Large intestine (tissue), 3 donors: ENCODE measurements at regions not wholly inside any gene's neighbourhood (a gene's known extent, or its start where the extent isn't known, plus 50 kb on each side); places are given as distances from the start of the nearest gene placed in this dataset.
"Not testable (repeated sequence)": the region's sequence is repeated elsewhere in the genome, so short reads cannot be mapped to it uniquely, and the experiment has no call there.

Experiments used
- DNase-seq, 2 donors: peaks; one replicate each; pipeline versions ENCODE4 v3.0.0 to v3.0.0-alpha.2; 2013
- H3K27ac ChIP-seq: one replicate; pipeline ENCODE4 v1.5.1; 2013; ENCODE audit warnings: low read length
- H3K27me3 ChIP-seq: 2 replicates; pipeline ENCODE4 v1.6.1; 2013; ENCODE audit warnings: low read length; ENCODE audit not compliant: control insufficient read depth, insufficient read depth
- H3K36me3 ChIP-seq: 2 replicates; pipeline ENCODE4 v1.6.1; 2013; ENCODE audit warnings: low read length; ENCODE audit not compliant: control insufficient read depth, insufficient read depth
- H3K4me1 ChIP-seq: one replicate; pipeline ENCODE4 v1.6.1; 2013; ENCODE audit warnings: low read length; ENCODE audit not compliant: control insufficient read depth, insufficient read depth
- H3K4me3 ChIP-seq: one replicate; pipeline ENCODE4 v1.5.1; 2013; ENCODE audit warnings: low read length
- H3K9me3 ChIP-seq: one replicate; pipeline ENCODE4 v1.6.1; 2013; ENCODE audit warnings: mild to moderate bottlenecking, low read depth, low read length, moderate library complexity; ENCODE audit not compliant: control insufficient read depth
- WGBS: methylation state at CpG from one replicate; pipeline ENCODE4 v1.1.5; 2013; ENCODE audit warnings: low lambda C conversion rate; ENCODE audit not compliant: insufficient coverage; 5-methylcytosine and 5-hydroxymethylcytosine counted together

GRCh38 chr4:20176881-20177280, 74.8 kb upstream of the SLIT2 start:
- WGBS: no CpG with 5 or more reads among the region's 2 CpGs
- H3K36me3 ChIP-seq: no peaks in the 10 kb centered on the region
- H3K27me3 ChIP-seq: no peaks in the 10 kb centered on the region
- DNase-seq: no peak
- peaks cover 8% of the 10 kb centered on the region for H3K9me3 ChIP-seq
- no peaks in the 10 kb centered on the region for H3K4me1 ChIP-seq
- no peak overlapping the region for H3K27ac ChIP-seq
- H3K4me3 ChIP-seq: no peak overlapping the region

DNA sequence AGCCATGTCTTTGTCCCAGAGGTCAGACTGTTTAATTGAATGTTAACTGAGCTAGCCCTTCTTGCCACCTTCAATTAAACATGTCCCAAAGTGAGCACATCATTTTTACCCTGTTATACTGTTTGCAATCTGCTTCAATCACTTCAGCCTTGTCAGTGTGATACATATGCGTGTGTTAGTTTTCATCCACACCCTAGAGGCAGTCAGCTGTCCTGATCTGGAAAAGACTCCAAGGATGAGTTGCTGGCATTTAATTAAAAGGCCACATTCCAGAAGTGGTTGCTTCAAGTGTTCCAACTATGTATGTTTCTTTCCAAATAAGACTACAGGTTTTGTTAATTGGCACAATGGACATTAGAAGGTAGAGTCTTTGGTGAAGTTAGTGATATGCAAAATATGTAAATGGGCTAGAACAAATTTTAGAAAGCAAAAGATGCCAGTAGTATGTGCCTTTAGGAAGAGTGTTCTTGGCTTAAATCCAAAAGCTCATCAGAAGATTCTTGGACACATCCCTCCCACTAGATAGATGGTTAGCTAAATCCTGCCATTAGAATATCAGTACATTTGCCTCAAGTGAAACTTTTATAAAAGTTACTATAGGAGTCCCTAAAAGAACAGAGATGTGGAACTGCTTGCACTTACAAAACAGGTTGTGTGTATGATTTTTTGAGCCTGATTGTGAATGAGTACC, 79.5 kb upstream of the SLIT2 start:
- no peaks in the 10 kb centered on the region for H3K4me1 ChIP-seq
- H3K9me3 ChIP-seq: no peaks in the 10 kb centered on the region
- no peaks in the 10 kb centered on the region for H3K36me3 ChIP-seq
- H3K4me3 ChIP-seq: no peak overlapping the region
- H3K27me3 ChIP-seq: no peaks in the 10 kb centered on the region
- no peak for DNase-seq
- H3K27ac ChIP-seq: no peak overlapping the region
- no CpG with 5 or more reads among the region's 1 CpG for whole genome bisulfite sequencing

- Histone ChIP-seq H3K27me3 (no peaks in the 10 kb centered on the region), H3K36me3 (no peaks in the 10 kb centered on the region), H3K9me3 (no peaks in the 10 kb centered on the region), H3K27ac (no peak overlapping the region), H3K4me1 (no peaks in the 10 kb centered on the region), H3K4me3 (no peak overlapping the region)
- DNase-seq: no peak
- WGBS: no CpG with 5 or more reads among the region's 3 CpGs
Observed at GRCh38 chr4:20166544-20166943, 85.2 kb upstream of the SLIT2 start.

- no peak for DNase-seq
- Histone ChIP-seq H3K36me3 (no peaks in the 10 kb centered on the region), H3K4me3 (no peak overlapping the region), H3K4me1 (no peaks in the 10 kb centered on the region), H3K27me3 (no peaks in the 10 kb centered on the region), H3K9me3 (no peaks in the 10 kb centered on the region), H3K27ac (no peak overlapping the region)
- WGBS: 100% methylated on average over 1 of the region's 2 CpGs
Observed at GRCh38 chr4:20159516-20159915, 92.2 kb upstream of the SLIT2 start.

GRCh38 chr4:20158195-20158594, 93.5 kb upstream of the SLIT2 start:
- Histone ChIP-seq H3K9me3 (no peaks in the 10 kb centered on the region), H3K4me3 (no peak overlapping the region), H3K36me3 (no peaks in the 10 kb centered on the region), H3K27me3 (no peaks in the 10 kb centered on the region), H3K27ac (no peak overlapping the region), H3K4me1 (no peaks in the 10 kb centered on the region)
- DNase-seq: no peak
- WGBS: no CpG with 5 or more reads among the region's 2 CpGs

DNA sequence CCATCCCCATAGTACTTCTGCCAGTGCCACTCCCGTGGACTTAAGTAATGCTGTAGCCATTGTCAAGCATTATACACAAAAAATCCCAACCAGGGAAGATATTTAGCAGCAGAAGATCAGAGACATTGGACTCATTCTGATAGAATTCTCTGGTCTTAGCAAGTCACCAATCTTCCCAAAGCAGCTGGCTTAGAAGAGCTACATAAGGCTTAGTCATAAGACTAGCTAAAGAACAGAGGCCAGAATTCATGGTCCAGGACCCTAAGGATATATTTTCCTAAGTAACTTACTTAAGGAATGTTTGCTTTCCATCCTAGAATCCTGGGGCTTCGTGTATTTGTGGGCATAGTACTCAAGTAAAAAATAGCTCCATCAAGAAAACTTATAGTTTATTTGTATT, 100.3 kb upstream of the SLIT2 start:
- WGBS: no CpG with 5 or more reads among the region's 2 CpGs
- Histone ChIP-seq H3K9me3 (no peaks in the 10 kb centered on the region), H3K27me3 (no peaks in the 10 kb centered on the region), H3K36me3 (no peaks in the 10 kb centered on the region), H3K4me1 (no peaks in the 10 kb centered on the region), H3K4me3 (no peak overlapping the region), H3K27ac (no peak overlapping the region)
- DNase-seq: no peak

DNA sequence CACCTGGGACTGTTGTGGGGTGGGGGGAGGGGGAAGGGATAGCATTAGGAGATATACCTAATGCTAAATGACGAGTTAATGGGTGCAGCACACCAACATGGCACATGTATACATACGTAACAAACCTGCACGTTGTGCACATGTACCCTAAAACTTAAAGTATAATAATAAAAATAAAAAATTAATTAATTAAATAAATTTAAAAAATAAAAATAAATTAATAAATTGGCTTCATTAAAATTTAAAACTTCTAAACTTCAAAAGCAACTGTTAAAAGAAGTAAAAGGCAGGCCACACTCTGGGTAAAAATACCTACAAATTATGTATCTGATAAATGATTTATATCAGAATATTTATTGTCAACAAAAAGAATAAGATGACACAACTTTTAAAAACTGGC, 102.6 kb upstream of the SLIT2 start:
- H3K4me3 ChIP-seq, H3K27ac ChIP-seq, DNase-seq, H3K9me3 ChIP-seq, H3K27me3 ChIP-seq, H3K4me1 ChIP-seq, H3K36me3 ChIP-seq: not testable (repeated sequence)
- 100% methylated on average over 2 of the region's 3 CpGs for WGBS

- no peak for DNase-seq
- H3K4me1 ChIP-seq: no peaks in the 10 kb centered on the region
- no peaks in the 10 kb centered on the region for H3K27me3 ChIP-seq
- no peak overlapping the region for H3K27ac ChIP-seq
- H3K4me3 ChIP-seq: no peak overlapping the region
- H3K36me3 ChIP-seq: no peaks in the 10 kb centered on the region
- WGBS: 83% methylated on average over 1 of the region's 2 CpGs
- H3K9me3 ChIP-seq: no peaks in the 10 kb centered on the region
Observed at GRCh38 chr4:20137176-20137575, 114.5 kb upstream of the SLIT2 start.

- Histone ChIP-seq H3K27ac (no peak overlapping the region), H3K9me3 (no peaks in the 10 kb centered on the region), H3K36me3 (no peaks in the 10 kb centered on the region), H3K4me3 (no peak overlapping the region), H3K4me1 (no peaks in the 10 kb centered on the region), H3K27me3 (no peaks in the 10 kb centered on the region)
- DNase-seq: no peak
- no CpG with 5 or more reads among the region's 1 CpG for WGBS
Observed at GRCh38 chr4:20127626-20128025, 124.1 kb upstream of the SLIT2 start.

DNA sequence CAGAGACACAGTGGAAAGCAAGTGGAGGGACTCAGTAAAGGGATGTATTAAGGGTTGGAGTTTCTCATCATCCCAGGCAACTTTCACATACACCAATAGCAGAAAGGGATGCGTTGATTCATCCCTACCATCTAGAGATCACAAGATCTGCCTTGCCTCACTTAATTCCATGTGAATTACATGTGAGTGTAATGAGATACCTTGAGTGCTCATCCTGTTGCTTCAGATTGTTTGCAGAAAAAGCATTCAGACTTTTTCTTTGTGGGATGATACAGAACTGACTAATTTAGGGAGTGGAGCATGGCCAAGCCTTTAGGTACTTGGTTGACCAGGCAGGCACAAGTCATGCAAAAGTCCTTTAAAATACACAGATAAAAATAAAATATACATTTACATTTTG, 124.8 kb upstream of the SLIT2 start:
- H3K4me1 ChIP-seq: no peaks in the 10 kb centered on the region
- no peaks in the 10 kb centered on the region for H3K9me3 ChIP-seq
- DNase-seq: no peak
- H3K36me3 ChIP-seq: no peaks in the 10 kb centered on the region
- no peak overlapping the region for H3K27ac ChIP-seq
- WGBS: no CpG with 5 or more reads among the region's 1 CpG
- H3K4me3 ChIP-seq: no peak overlapping the region
- no peaks in the 10 kb centered on the region for H3K27me3 ChIP-seq

DNA sequence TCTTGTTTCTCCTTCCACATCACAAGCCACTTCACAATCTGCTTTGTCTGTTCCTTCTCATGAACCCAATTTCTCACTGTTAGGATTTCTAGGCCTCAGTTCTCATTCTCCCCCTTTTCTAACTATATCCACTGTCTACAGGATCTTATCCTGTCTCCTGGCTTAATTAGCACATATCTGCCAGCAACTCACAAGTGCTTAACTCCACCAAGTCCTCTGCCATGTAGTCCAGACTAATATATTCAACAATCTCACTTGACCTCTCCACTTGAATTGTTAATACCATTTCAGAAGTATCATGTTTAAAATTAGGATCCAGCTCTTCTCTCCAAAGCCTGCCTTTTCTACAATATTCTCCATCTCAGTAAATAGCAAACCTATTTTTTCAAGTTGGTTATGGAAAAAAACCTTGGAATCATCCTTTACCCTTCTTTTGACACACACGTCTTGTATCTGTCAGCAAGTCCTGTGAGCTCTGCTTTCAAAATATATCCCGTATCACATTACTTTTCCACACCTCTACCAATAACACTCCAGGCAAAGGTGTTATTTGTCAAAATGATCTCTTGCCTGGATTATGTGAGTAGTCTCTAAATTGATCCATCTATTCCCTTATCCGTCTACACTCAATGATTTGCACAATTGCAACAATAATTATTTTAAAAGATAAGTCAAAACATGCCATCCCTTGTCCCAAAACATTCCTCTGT, 127.2 kb upstream of the SLIT2 start:
- 61% methylated on average over 2 of the region's 3 CpGs for WGBS
- Histone ChIP-seq H3K27ac (no peak overlapping the region), H3K27me3 (no peaks in the 10 kb centered on the region), H3K9me3 (no peaks in the 10 kb centered on the region), H3K36me3 (no peaks in the 10 kb centered on the region), H3K4me3 (no peak overlapping the region), H3K4me1 (no peaks in the 10 kb centered on the region)
- no peak for DNase-seq
